GM12872 (cell line): ENCODE measurements at regions not wholly inside any gene's neighbourhood (a gene's known extent, or its start where the extent isn't known, plus 50 kb on each side); places are given as distances from the start of the nearest gene placed in this dataset.

Experiments
- TF ChIP-seq, protein P1 (sequence below): IDR thresholded peaks from 3 replicates; pipeline ENCODE4 v1.5.1; 2011; ENCODE audit warnings: low read depth, mild to moderate bottlenecking, low read length, moderate library complexity; ENCODE audit not compliant: insufficient read depth

DNA sequence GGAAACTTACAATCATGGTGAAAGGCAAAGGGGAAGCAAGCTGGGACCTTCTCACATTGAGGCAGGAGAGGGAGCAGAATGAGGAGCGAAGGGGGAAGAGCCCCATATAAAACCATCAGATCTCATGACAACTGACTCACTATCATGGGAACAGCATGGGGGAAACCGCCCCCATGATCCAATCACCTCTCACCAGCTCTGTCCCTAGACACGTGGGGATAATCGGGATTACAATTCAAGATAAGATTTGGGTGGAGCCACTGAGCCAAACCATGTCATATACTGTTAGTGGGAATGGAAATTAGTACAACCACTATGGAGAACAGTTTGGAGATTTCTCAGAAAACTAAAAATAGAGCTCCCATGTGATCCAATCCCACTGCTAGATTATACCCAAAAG, 163.7 kb downstream of the MANEA start:
- TF ChIP-seq, protein P1, sequence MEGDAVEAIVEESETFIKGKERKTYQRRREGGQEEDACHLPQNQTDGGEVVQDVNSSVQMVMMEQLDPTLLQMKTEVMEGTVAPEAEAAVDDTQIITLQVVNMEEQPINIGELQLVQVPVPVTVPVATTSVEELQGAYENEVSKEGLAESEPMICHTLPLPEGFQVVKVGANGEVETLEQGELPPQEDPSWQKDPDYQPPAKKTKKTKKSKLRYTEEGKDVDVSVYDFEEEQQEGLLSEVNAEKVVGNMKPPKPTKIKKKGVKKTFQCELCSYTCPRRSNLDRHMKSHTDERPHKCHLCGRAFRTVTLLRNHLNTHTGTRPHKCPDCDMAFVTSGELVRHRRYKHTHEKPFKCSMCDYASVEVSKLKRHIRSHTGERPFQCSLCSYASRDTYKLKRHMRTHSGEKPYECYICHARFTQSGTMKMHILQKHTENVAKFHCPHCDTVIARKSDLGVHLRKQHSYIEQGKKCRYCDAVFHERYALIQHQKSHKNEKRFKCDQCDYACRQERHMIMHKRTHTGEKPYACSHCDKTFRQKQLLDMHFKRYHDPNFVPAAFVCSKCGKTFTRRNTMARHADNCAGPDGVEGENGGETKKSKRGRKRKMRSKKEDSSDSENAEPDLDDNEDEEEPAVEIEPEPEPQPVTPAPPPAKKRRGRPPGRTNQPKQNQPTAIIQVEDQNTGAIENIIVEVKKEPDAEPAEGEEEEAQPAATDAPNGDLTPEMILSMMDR, result no peak

DNA sequence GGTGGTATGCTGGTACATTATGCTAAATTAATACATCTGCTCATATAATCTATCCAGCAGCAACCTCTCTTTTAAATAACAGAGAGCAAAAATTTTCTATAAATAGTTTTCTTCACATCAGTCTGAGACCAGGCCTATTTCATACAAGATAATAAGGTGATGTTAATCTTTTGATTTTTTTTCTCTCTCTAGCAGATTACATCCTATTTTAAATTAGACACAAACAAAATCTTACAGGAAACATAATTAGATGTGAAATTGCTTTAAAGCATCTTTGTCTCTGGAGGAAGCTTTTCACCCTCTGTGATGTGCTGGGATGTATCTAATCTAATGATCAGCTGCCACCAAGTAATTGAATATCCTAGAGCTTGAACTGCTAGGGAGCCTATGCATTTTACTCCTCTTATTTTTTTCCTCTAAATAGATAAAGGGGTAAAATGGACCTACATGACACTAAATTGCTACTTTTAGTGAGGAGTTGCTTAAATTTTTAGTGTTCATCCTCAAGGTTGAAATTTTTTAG, 165.5 kb downstream of the MANEA start:
- TF ChIP-seq, protein P1, result no peak

DNA sequence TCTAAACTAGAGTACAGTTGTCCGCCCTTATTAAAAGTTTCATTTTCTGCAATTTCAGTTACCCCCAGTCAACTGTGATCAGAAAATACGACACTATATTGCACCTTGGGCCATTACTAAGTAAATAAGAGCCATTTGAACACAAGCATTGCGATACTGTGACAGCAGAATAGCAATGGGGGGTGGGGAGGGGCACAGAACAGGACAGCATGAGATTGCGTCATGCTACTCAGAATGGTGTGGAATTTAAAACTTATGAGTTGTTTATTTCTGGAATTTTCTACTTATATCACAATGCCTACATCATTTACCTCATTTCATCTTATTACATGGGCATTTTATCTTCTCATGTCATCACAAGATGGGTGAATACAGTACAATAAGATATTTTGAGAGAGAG, 166.3 kb downstream of the MANEA start:
- TF ChIP-seq, protein P1, result no peak

DNA sequence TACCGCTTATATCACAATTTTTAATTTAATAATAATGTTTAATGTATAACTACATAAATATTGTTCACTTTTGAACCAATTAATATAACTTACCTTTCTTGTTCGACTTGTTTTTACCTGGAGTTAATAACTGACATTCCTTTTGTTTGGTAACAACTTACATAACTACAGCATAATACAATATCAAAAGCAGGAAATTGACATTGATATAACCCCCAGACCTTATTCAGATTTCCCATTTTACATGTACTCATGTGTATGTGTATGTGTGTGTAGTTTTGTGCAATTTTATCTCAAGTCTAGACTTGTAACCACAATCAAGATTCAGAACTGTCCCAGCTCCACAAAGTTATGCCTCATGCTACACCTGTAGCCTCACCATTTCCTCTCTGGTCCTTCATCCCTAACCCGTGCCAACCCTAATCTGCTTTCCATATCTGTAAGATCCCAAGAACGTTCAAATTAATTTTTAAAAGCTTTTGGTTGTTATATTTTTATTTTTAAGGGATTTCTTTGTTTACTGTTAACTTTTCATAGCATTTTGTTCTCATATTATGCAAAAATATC, 190.6 kb downstream of the MANEA start:
- TF ChIP-seq, protein P1, result no peak

DNA sequence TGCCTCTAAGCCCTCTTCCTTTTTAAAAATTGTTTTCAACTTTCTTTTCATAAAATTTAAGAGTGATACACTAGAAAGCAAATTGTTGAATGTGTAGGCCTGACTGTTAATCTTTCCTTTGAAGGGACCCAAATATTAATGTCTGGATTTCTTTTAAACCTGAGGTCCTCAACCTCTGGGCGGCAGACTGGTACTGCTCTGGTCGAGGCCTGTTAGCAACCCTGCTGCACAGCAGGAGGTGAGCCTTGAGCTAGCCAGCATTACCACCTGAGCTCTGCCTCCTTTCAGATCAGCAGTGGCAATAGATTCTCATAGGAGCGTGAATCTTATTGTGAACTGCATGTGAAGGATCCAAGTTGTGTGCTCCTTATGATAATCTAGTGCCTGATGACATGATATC, 191.2 kb downstream of the MANEA start:
- TF ChIP-seq, protein P1, result no peak

DNA sequence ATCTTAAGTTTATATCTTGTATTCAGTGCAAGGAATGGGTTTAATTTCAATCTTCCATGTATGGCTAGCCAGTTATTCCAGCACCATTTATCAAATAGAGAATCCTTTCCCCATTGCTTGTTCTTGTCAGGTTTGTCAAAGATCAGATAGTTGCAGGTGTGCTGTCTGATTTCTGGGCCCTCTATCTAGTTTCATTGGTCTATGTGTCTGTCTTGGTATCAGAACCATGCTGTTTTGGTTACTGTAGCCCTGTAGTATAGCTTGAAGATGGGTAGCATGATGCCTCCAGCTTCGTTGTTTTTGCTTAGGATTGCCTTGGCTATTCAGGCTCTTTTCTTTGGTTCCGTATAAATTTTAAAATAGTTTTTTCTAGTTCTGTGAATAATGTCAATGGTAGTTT, 200.0 kb downstream of the MANEA start:
- TF ChIP-seq, protein P1, result no peak

DNA sequence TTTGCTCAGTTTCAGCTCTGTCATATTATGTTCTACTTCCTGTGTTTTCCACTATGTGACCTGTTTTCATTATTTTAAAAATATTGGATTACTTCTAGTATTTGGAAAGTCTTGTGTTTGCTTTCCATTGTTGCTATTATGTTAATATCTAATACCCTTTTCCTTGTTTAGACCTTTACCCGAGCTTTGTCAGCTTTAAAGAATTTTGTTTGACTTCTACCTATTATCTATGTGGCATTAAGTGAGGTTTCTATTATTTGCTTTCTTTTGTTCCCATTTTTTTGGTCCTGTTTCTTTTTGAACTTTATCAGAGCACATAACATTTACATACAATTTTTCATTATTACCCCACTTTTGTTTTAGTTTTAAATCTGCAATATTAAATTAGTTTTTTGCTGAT, 202.7 kb downstream of the MANEA start:
- TF ChIP-seq, protein P1, result no peak
